ENCODE measurements at regions not wholly inside any gene's neighbourhood (a gene's known extent, or its start where the extent isn't known, plus 50 kb on each side); places are given as distances from the start of the nearest gene placed in this dataset.

- DNase-seq, result no peak
Observed at GRCh38 chr12:28828318-28828717, 320.8 kb upstream of the FAR2 start.

GRCh38 chr12:28830491-28830890 lies 318.6 kb upstream of the FAR2 start:
- no peak for DNase-seq

GRCh38 chr12:28844718-28845117 lies 304.4 kb upstream of the FAR2 start:
- DNase-seq, result no peak

- no peak for DNase-seq
Observed at GRCh38 chr12:28851781-28852180, 297.3 kb upstream of the FAR2 start.

GRCh38 chr12:28855761-28856310 lies 293.2 kb upstream of the FAR2 start:
- no peak for DNase-seq

GRCh38 chr12:28857369-28857768 lies 291.7 kb upstream of the FAR2 start:
- DNase-seq, result no peak

- no peak for DNase-seq
Observed at GRCh38 chr12:28859551-28859950, 289.5 kb upstream of the FAR2 start.

- no peak for DNase-seq
Observed at GRCh38 chr12:28865776-28866175, 283.3 kb upstream of the FAR2 start.

GRCh38 chr12:28866296-28866695 lies 282.8 kb upstream of the FAR2 start:
- no peak for DNase-seq

- DNase-seq, result no peak
Observed at GRCh38 chr12:28866715-28867503, 282.2 kb upstream of the FAR2 start.

- DNase-seq, result no peak
Observed at GRCh38 chr12:28868414-28868813, 280.7 kb upstream of the FAR2 start.

- DNase-seq, result no peak
Observed at GRCh38 chr12:28869197-28869596, 279.9 kb upstream of the FAR2 start.

- DNase-seq, result no peak
Observed at GRCh38 chr12:28870839-28871440, 278.1 kb upstream of the FAR2 start.

GRCh38 chr12:28872654-28873268 lies 276.3 kb upstream of the FAR2 start:
- peak; percentile 28 for DNase-seq

- no peak for DNase-seq
Observed at GRCh38 chr12:28874758-28875157, 274.3 kb upstream of the FAR2 start.

- no peak for DNase-seq
Observed at GRCh38 chr12:28876196-28876798, 272.8 kb upstream of the FAR2 start.

- DNase-seq, result no peak
Observed at GRCh38 chr12:28877854-28878253, 271.2 kb upstream of the FAR2 start.

- no peak for DNase-seq
Observed at GRCh38 chr12:28878629-28879028, 270.4 kb upstream of the FAR2 start.

GRCh38 chr12:28879379-28879778 lies 269.7 kb upstream of the FAR2 start:
- no peak for DNase-seq

- no peak for DNase-seq
Observed at GRCh38 chr12:28882444-28882843, 266.6 kb upstream of the FAR2 start.

- DNase-seq, result no peak
Observed at GRCh38 chr12:28883406-28883997, 265.6 kb upstream of the FAR2 start.

- no peak for DNase-seq
Observed at GRCh38 chr12:28884904-28885679, 264.0 kb upstream of the FAR2 start.

Data from NCI-H446 treated with DMSO at 0.1 percent for 48 hours (cell line).